GM12874 (cell line): ENCODE measurements at regions not wholly inside any gene's neighbourhood (a gene's known extent, or its start where the extent isn't known, plus 50 kb on each side); places are given as distances from the start of the nearest gene placed in this dataset.

Experiments used
- CTCF ChIP-seq: IDR thresholded peaks from 2 replicates; pipeline ENCODE4 v1.5.1; 2011; ENCODE audit warnings: low read depth, mild to moderate bottlenecking, control low read depth, low read length, moderate library complexity; ENCODE audit not compliant: insufficient read depth

GRCh38 chr3:94414418-94414817 lies 351.6 kb downstream of the NSUN3 start:
- no peak for TF ChIP-seq CTCF

- no peak for TF ChIP-seq CTCF
Observed at GRCh38 chr3:94416768-94417167, 353.9 kb downstream of the NSUN3 start.

GRCh38 chr3:94417963-94418455 lies 355.1 kb downstream of the NSUN3 start:
- no peak for TF ChIP-seq CTCF

GRCh38 chr3:94420931-94421330 lies 358.1 kb downstream of the NSUN3 start:
- no peak for TF ChIP-seq CTCF

GRCh38 chr3:94423578-94423977 lies 360.7 kb downstream of the NSUN3 start:
- TF ChIP-seq CTCF = no peak

- TF ChIP-seq CTCF = no peak
Observed at GRCh38 chr3:94429517-94429916, 366.7 kb downstream of the NSUN3 start.

GRCh38 chr3:94431876-94432570 lies 369.2 kb downstream of the NSUN3 start:
- no peak for TF ChIP-seq CTCF

- TF ChIP-seq CTCF = no peak
Observed at GRCh38 chr3:94433811-94434210, 370.9 kb downstream of the NSUN3 start.
